Neural cell (in vitro differentiated cells): ENCODE measurements at regions not wholly inside any gene's neighbourhood (a gene's known extent, or its start where the extent isn't known, plus 50 kb on each side); places are given as distances from the start of the nearest gene placed in this dataset.

ENCODE experiments used
- H2AFZ ChIP-seq: fragments of 200-600, 300-800 bp; sonication (generic), shearing (Covaris generic); 2 replicates; pipeline ENCODE4 v1.6.0; 2014; ENCODE audit warnings: low read depth, mild to moderate bottlenecking, antibody characterized with exemption, low read length, moderate library complexity
- H3F3A ChIP-seq: fragments of 200-600 bp; shearing (Covaris generic); 2 replicates; pipeline ENCODE4 v1.6.1; 2016; ENCODE audit warnings: mild to moderate bottlenecking, moderate library complexity, mixed read lengths, antibody characterized with exemption, low read length; ENCODE audit not compliant: insufficient read depth, poor library complexity, severe bottlenecking
- H3K27ac ChIP-seq: fragments of 200-600, 300-800 bp; sonication (generic), shearing (Covaris generic); 2 replicates; pipeline ENCODE4 v1.5.1; 2014; ENCODE audit warnings: mild to moderate bottlenecking, low read length, moderate library complexity
- H3K27me3 ChIP-seq: fragments of 300-800, 200-600 bp; sonication (generic), shearing (Covaris generic); 2 replicates; pipeline ENCODE4 v1.6.0; 2014; ENCODE audit warnings: mild to moderate bottlenecking, low read depth, low read length, moderate library complexity; ENCODE audit not compliant: insufficient read depth
- H3K36me3 ChIP-seq: fragments of 300-800, 200-600 bp; sonication (generic), shearing (Covaris generic); 2 replicates; pipeline ENCODE4 v1.5.1; 2014; ENCODE audit warnings: mild to moderate bottlenecking, antibody characterized with exemption, low read length, moderate library complexity; ENCODE audit not compliant: insufficient read depth
- H3K4me2 ChIP-seq: fragments of 300-800, 200-600 bp; sonication (generic), shearing (Covaris generic); 2 replicates; pipeline ENCODE4 v1.6.0; 2014; ENCODE audit warnings: mild to moderate bottlenecking, low read length
- H3K4me3 ChIP-seq: fragments of 300-800, 200-600 bp; sonication (generic), shearing (Covaris generic); 2 replicates; pipeline ENCODE4 v1.5.1; 2014; ENCODE audit warnings: mild to moderate bottlenecking, low read length, moderate library complexity
- H3K79me2 ChIP-seq: fragments of 200-600 bp; shearing (Covaris generic); replicated peaks from 2 replicates; pipeline ENCODE4 v1.6.0; 2014; ENCODE audit warnings: mild to moderate bottlenecking, low read length, moderate library complexity; ENCODE audit not compliant: insufficient read depth
- H3K9ac ChIP-seq: fragments of 300-800, 200-600 bp; sonication (generic), shearing (Covaris generic); 2 replicates; pipeline ENCODE4 v1.6.1; 2016; ENCODE audit warnings: mild to moderate bottlenecking, low read length, mixed read lengths
- H3K9me2 ChIP-seq: fragments of 200-600 bp; shearing (Covaris generic); 2 replicates; pipeline ENCODE4 v1.6.1; 2016; ENCODE audit warnings: mild to moderate bottlenecking, low read length, mixed read lengths; ENCODE audit not compliant: insufficient read depth
- H3K9me3 ChIP-seq: fragments of 200-600, 300-800 bp; sonication (generic), shearing (Covaris generic); 2 replicates; pipeline ENCODE4 v1.6.1; 2016; ENCODE audit warnings: mild to moderate bottlenecking, mixed run types, low read length, moderate library complexity, mixed read lengths
- H4K20me1 ChIP-seq: fragments of 200-600 bp; shearing (Covaris generic); 2 replicates; pipeline ENCODE4 v1.6.1; 2016; ENCODE audit warnings: mild to moderate bottlenecking, mixed run types; ENCODE audit not compliant: insufficient read depth
- EP300 ChIP-seq: fragments of 450-650 bp; conservative IDR thresholded peaks from 2 replicates; pipeline ENCODE4 v1.6.1; 2014; ENCODE audit warnings: antibody characterized with exemption, mild to moderate bottlenecking, moderate library complexity; ENCODE audit not compliant: poor library complexity, severe bottlenecking
- EZH2 ChIP-seq: fragments of 200-600, 300-800 bp; shearing (Covaris generic), sonication (generic); IDR thresholded peaks from 2 replicates; pipeline ENCODE4 v1.6.1; 2014; ENCODE audit warnings: antibody characterized with exemption, low read length, borderline replicate concordance, mild to moderate bottlenecking; ENCODE audit not compliant: insufficient read depth, poor library complexity, severe bottlenecking
- MXI1 ChIP-seq: fragments of 450-650 bp; conservative IDR thresholded peaks from 2 replicates; pipeline ENCODE4 v1.6.1; 2014; ENCODE audit warnings: antibody characterized with exemption, mild to moderate bottlenecking; ENCODE audit not compliant: poor library complexity, severe bottlenecking
- POLR2AphosphoS5 ChIP-seq: IDR thresholded peaks from 2 replicates; pipeline ENCODE4 v1.6.1; 2012
- RAD21 ChIP-seq: fragments of 450-650 bp; conservative IDR thresholded peaks from 2 replicates; pipeline ENCODE4 v1.6.1; 2014; ENCODE audit warnings: antibody characterized with exemption, mild to moderate bottlenecking, moderate library complexity
- SMC3 ChIP-seq: fragments of 450-650 bp; conservative IDR thresholded peaks from 2 replicates; pipeline ENCODE4 v1.6.1; 2014; ENCODE audit warnings: antibody characterized with exemption, mild to moderate bottlenecking, moderate library complexity; ENCODE audit not compliant: poor library complexity
- TAF1 ChIP-seq: IDR thresholded peaks from 2 replicates; pipeline ENCODE4 v1.6.1; 2012; ENCODE audit warnings: low read depth
- TF ChIP-seq, protein P1 (sequence below): fragments of 450-650 bp; IDR thresholded peaks from 2 replicates; pipeline ENCODE4 v1.5.1; 2014; ENCODE audit warnings: antibody characterized with exemption, mild to moderate bottlenecking, moderate library complexity; ENCODE audit not compliant: poor library complexity, severe bottlenecking
- TF ChIP-seq, protein P2 (sequence below): IDR thresholded peaks from 2 replicates; pipeline ENCODE4 v1.6.1; 2012; ENCODE audit warnings: borderline replicate concordance

DNA sequence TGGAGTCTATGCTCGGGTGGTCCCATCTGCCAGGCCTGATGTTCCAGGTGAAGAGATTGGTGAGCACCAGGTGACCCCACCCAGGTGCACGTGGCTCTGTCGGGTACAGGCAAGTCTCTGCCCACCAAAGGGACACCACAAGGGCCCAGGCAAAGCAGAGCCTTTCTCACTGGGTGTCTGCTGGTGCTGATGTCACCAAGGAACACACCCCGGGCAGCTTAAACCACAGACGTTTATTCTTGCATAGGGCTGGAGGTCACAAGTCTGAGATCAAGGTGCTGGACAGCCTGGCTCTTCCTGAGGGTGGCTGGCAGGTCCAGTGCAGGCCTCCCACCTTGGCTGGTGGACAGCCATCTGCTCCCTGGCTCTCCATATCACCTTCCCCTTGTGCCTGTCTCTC lies 100.7 kb upstream of the CD93 start:
- H3K36me3 ChIP-seq, result no peaks in the 10 kb centered on the region
- no peak overlapping the region for H3K4me2 ChIP-seq
- no peaks in the 10 kb centered on the region for H3K9me3 ChIP-seq
- H3K9ac ChIP-seq, result no peak overlapping the region
- TF ChIP-seq SMC3 (no peak), EZH2 (no peak), POLR2AphosphoS5 (no peak), MXI1 (no peak), EP300 (no peak), TAF1 (no peak), RAD21 (no peak)
- TF ChIP-seq, protein P1, sequence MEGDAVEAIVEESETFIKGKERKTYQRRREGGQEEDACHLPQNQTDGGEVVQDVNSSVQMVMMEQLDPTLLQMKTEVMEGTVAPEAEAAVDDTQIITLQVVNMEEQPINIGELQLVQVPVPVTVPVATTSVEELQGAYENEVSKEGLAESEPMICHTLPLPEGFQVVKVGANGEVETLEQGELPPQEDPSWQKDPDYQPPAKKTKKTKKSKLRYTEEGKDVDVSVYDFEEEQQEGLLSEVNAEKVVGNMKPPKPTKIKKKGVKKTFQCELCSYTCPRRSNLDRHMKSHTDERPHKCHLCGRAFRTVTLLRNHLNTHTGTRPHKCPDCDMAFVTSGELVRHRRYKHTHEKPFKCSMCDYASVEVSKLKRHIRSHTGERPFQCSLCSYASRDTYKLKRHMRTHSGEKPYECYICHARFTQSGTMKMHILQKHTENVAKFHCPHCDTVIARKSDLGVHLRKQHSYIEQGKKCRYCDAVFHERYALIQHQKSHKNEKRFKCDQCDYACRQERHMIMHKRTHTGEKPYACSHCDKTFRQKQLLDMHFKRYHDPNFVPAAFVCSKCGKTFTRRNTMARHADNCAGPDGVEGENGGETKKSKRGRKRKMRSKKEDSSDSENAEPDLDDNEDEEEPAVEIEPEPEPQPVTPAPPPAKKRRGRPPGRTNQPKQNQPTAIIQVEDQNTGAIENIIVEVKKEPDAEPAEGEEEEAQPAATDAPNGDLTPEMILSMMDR, result no peak
- TF ChIP-seq, protein P2, sequence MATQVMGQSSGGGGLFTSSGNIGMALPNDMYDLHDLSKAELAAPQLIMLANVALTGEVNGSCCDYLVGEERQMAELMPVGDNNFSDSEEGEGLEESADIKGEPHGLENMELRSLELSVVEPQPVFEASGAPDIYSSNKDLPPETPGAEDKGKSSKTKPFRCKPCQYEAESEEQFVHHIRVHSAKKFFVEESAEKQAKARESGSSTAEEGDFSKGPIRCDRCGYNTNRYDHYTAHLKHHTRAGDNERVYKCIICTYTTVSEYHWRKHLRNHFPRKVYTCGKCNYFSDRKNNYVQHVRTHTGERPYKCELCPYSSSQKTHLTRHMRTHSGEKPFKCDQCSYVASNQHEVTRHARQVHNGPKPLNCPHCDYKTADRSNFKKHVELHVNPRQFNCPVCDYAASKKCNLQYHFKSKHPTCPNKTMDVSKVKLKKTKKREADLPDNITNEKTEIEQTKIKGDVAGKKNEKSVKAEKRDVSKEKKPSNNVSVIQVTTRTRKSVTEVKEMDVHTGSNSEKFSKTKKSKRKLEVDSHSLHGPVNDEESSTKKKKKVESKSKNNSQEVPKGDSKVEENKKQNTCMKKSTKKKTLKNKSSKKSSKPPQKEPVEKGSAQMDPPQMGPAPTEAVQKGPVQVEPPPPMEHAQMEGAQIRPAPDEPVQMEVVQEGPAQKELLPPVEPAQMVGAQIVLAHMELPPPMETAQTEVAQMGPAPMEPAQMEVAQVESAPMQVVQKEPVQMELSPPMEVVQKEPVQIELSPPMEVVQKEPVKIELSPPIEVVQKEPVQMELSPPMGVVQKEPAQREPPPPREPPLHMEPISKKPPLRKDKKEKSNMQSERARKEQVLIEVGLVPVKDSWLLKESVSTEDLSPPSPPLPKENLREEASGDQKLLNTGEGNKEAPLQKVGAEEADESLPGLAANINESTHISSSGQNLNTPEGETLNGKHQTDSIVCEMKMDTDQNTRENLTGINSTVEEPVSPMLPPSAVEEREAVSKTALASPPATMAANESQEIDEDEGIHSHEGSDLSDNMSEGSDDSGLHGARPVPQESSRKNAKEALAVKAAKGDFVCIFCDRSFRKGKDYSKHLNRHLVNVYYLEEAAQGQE, result no peak
- no peak overlapping the region for H3K27ac ChIP-seq
- no peaks in the 10 kb centered on the region for H4K20me1 ChIP-seq
- no peak overlapping the region for H3K4me3 ChIP-seq
- H2AFZ ChIP-seq, result no peak overlapping the region
- no peaks in the 10 kb centered on the region for H3K27me3 ChIP-seq
- H3K79me2 ChIP-seq, result no peaks in the 10 kb centered on the region
- H3K9me2 ChIP-seq, result no peaks in the 10 kb centered on the region
- H3F3A ChIP-seq, result no peaks in the 10 kb centered on the region

GRCh38 chr20:23180451-23180921 lies 94.4 kb upstream of the CD93 start:
- H3K27me3 ChIP-seq, result no peaks in the 10 kb centered on the region
- H3K4me2 ChIP-seq, result no peak overlapping the region
- H4K20me1 ChIP-seq, result no peaks in the 10 kb centered on the region
- no peaks in the 10 kb centered on the region for H3K9me2 ChIP-seq
- H3K79me2 ChIP-seq, result no peaks in the 10 kb centered on the region
- no peak overlapping the region for H3K4me3 ChIP-seq
- H3K9me3 ChIP-seq, result no peaks in the 10 kb centered on the region
- no peak overlapping the region for H2AFZ ChIP-seq
- H3K36me3 ChIP-seq, result no peaks in the 10 kb centered on the region
- H3K9ac ChIP-seq, result no peak overlapping the region
- no peaks in the 10 kb centered on the region for H3F3A ChIP-seq
- no peak overlapping the region for H3K27ac ChIP-seq
- TF ChIP-seq, protein P1, result no peak
- no peak for TF ChIP-seq MXI1
- TF ChIP-seq TAF1, result no peak
- TF ChIP-seq SMC3, result no peak
- TF ChIP-seq RAD21, result no peak
- TF ChIP-seq POLR2AphosphoS5, result no peak
- no peak for TF ChIP-seq EP300
- TF ChIP-seq, protein P2, result no peak
- TF ChIP-seq EZH2, result no peak
